WTC11 (cell line): ENCODE measurements at regions not wholly inside any gene's neighbourhood (a gene's known extent, or its start where the extent isn't known, plus 50 kb on each side); places are given as distances from the start of the nearest gene placed in this dataset.

ENCODE experiments used
- AFF4 ChIP-seq: sonication (generic); formaldehyde crosslinking; IDR thresholded peaks from 2 replicates; pipeline ENCODE4 v1.8.1; 2023; ENCODE audit warnings: mild to moderate bottlenecking, missing genetic modification reagents, borderline replicate concordance
- ATF2 ChIP-seq: sonication (generic); formaldehyde crosslinking; IDR thresholded peaks from 2 replicates; pipeline ENCODE4 v1.8.1; 2022; ENCODE audit warnings: low read depth, missing genetic modification reagents, borderline replicate concordance
- E2F5 ChIP-seq: sonication (generic); formaldehyde crosslinking; IDR thresholded peaks from 2 replicates; pipeline ENCODE4 v1.8.1; 2022; ENCODE audit warnings: mild to moderate bottlenecking, moderate library complexity, missing genetic modification reagents
- ESRRA ChIP-seq: sonication (generic); formaldehyde crosslinking; IDR thresholded peaks from 2 replicates; pipeline ENCODE4 v1.8.1; 2022; ENCODE audit warnings: mild to moderate bottlenecking, missing genetic modification reagents, borderline replicate concordance
- ETV6 ChIP-seq: sonication (generic); formaldehyde crosslinking; IDR thresholded peaks from 2 replicates; pipeline ENCODE4 v1.8.1; 2022; ENCODE audit warnings: mild to moderate bottlenecking, missing genetic modification reagents
- FOXP1 ChIP-seq: sonication (generic); formaldehyde crosslinking; IDR thresholded peaks from 2 replicates; pipeline ENCODE4 v1.8.0; 2022; ENCODE audit warnings: missing genetic modification reagents, mild to moderate bottlenecking, moderate library complexity, borderline replicate concordance
- KAT7 ChIP-seq: sonication (generic); formaldehyde crosslinking; IDR thresholded peaks from 2 replicates; pipeline ENCODE4 v1.8.1; 2023; ENCODE audit warnings: missing genetic modification reagents, mild to moderate bottlenecking, borderline replicate concordance
- MAX ChIP-seq: sonication (generic); formaldehyde crosslinking; IDR thresholded peaks from 2 replicates; pipeline ENCODE4 v1.8.0; 2022; ENCODE audit warnings: mild to moderate bottlenecking, missing genetic modification reagents
- OVOL2 ChIP-seq: fragments of 250-450 bp; sonication (Bioruptor Pico); IDR thresholded peaks from 2 replicates; pipeline ENCODE4 v1.9.0; 2021; ENCODE audit warnings: mild to moderate bottlenecking, borderline replicate concordance
- PRDM15 ChIP-seq: sonication (generic); formaldehyde crosslinking; IDR thresholded peaks from 2 replicates; pipeline ENCODE4 v1.8.0; 2022; ENCODE audit warnings: missing genetic modification reagents
- ZNF671 ChIP-seq: fragments of 250-450 bp; sonication (Bioruptor Pico); IDR thresholded peaks from 2 replicates; pipeline ENCODE4 v1.8.0; 2021; ENCODE audit warnings: mild to moderate bottlenecking
- TF ChIP-seq, protein P1 (sequence below): fragments of 200-600 bp; IDR thresholded peaks from 2 replicates; pipeline ENCODE4 v1.8.0; 2022; ENCODE audit warnings: antibody characterized with exemption
- TF ChIP-seq, protein P2 (sequence below): sonication (generic); formaldehyde crosslinking; conservative IDR thresholded peaks from 2 replicates; pipeline ENCODE4 v1.8.1; 2022; ENCODE audit warnings: mild to moderate bottlenecking, missing genetic modification reagents
- TF ChIP-seq, protein P3 (sequence below): sonication (generic); formaldehyde crosslinking; IDR thresholded peaks from 2 replicates; pipeline ENCODE4 v1.8.0; 2022; ENCODE audit warnings: mild to moderate bottlenecking, missing genetic modification reagents

- TF ChIP-seq ZNF671: no peak
- TF ChIP-seq, protein P1, sequence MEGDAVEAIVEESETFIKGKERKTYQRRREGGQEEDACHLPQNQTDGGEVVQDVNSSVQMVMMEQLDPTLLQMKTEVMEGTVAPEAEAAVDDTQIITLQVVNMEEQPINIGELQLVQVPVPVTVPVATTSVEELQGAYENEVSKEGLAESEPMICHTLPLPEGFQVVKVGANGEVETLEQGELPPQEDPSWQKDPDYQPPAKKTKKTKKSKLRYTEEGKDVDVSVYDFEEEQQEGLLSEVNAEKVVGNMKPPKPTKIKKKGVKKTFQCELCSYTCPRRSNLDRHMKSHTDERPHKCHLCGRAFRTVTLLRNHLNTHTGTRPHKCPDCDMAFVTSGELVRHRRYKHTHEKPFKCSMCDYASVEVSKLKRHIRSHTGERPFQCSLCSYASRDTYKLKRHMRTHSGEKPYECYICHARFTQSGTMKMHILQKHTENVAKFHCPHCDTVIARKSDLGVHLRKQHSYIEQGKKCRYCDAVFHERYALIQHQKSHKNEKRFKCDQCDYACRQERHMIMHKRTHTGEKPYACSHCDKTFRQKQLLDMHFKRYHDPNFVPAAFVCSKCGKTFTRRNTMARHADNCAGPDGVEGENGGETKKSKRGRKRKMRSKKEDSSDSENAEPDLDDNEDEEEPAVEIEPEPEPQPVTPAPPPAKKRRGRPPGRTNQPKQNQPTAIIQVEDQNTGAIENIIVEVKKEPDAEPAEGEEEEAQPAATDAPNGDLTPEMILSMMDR: 0 out of 2 replicates have a peak, but pooled peaks have one; percentile 24
- TF ChIP-seq FOXP1 (CRISPR knock-in tag): no peak
- no peak for TF ChIP-seq AFF4 (CRISPR knock-in tag)
- TF ChIP-seq MAX (CRISPR knock-in tag): no peak
- no peak for TF ChIP-seq ATF2 (CRISPR knock-in tag)
- TF ChIP-seq, protein P2, sequence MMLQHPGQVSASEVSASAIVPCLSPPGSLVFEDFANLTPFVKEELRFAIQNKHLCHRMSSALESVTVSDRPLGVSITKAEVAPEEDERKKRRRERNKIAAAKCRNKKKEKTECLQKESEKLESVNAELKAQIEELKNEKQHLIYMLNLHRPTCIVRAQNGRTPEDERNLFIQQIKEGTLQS (CRISPR knock-in tag): no peak
- TF ChIP-seq, protein P3, sequence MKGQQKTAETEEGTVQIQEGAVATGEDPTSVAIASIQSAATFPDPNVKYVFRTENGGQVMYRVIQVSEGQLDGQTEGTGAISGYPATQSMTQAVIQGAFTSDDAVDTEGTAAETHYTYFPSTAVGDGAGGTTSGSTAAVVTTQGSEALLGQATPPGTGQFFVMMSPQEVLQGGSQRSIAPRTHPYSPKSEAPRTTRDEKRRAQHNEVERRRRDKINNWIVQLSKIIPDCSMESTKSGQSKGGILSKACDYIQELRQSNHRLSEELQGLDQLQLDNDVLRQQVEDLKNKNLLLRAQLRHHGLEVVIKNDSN (CRISPR knock-in tag): no peak
- TF ChIP-seq ETV6 (CRISPR knock-in tag): no peak
- no peak for TF ChIP-seq KAT7
- TF ChIP-seq PRDM15 (CRISPR knock-in tag): no peak
- no peak for TF ChIP-seq OVOL2 (CRISPR knock-in tag)
- TF ChIP-seq ESRRA (CRISPR knock-in tag): no peak
- TF ChIP-seq E2F5: no peak
Measured at GRCh38 chr13:44050450-44051063, 170.9 kb downstream of the LACC1 start.
